Mesothelial cell of epicardium (in vitro differentiated cells): ENCODE measurements at regions not wholly inside any gene's neighbourhood (a gene's known extent, or its start where the extent isn't known, plus 50 kb on each side); places are given as distances from the start of the nearest gene placed in this dataset.

Experiments used
- DNase-seq, 2 experiments: peaks; one replicate each; pipeline ENCODE4 v3.0.0; 2021; ENCODE audit warnings: low spot score in 2 of 2; ENCODE audit not compliant: unreplicated experiment in 2 of 2
- H3K27ac Mint-ChIP-seq: 2 replicates; pipeline ENCODE4 v1.8.0; 2021; ENCODE audit warnings: mixed read lengths
- H3K27me3 Mint-ChIP-seq: 2 replicates; pipeline ENCODE4 v1.8.0; 2021; ENCODE audit warnings: low read depth, mixed read lengths
- H3K36me3 Mint-ChIP-seq: 2 replicates; pipeline ENCODE4 v1.8.0; 2021; ENCODE audit warnings: mixed read lengths
- H3K4me1 Mint-ChIP-seq: 2 replicates; pipeline ENCODE4 v1.8.0; 2021; ENCODE audit warnings: mixed read lengths
- H3K4me3 Mint-ChIP-seq: 2 replicates; pipeline ENCODE4 v1.8.0; 2021; ENCODE audit warnings: mild to moderate bottlenecking, moderate library complexity, mixed read lengths
- H3K9me3 Mint-ChIP-seq: 2 replicates; pipeline ENCODE4 v1.8.0; 2021; ENCODE audit warnings: mixed read lengths
- CTCF ChIP-seq: fragments of 200-600 bp; sonication (generic); IDR thresholded peaks from one replicate; pipeline ENCODE4 v1.5.0; 2021; ENCODE audit warnings: antibody characterized with exemption; ENCODE audit not compliant: unreplicated experiment

- DNase-seq: no peak
- H3K9me3 Mint-ChIP-seq: no peaks in the 10 kb centered on the region
- no peaks in the 10 kb centered on the region for H3K36me3 Mint-ChIP-seq
- H3K4me1 Mint-ChIP-seq: peaks cover 7% of the 10 kb centered on the region
- no peak overlapping the region for H3K4me3 Mint-ChIP-seq
- no peak overlapping the region for H3K27ac Mint-ChIP-seq
- peaks cover 1% of the 10 kb centered on the region for H3K27me3 Mint-ChIP-seq
- no peak for TF ChIP-seq CTCF
Observed at GRCh38 chr1:209010475-209011230, 572.9 kb upstream of the CAMK1G start.

- H3K4me1 Mint-ChIP-seq: peaks cover 7% of the 10 kb centered on the region
- H3K27me3 Mint-ChIP-seq: no peaks in the 10 kb centered on the region
- H3K9me3 Mint-ChIP-seq: peaks cover 14% of the 10 kb centered on the region
- H3K27ac Mint-ChIP-seq: no peak overlapping the region
- TF ChIP-seq CTCF: no peak
- no peak for DNase-seq
- no peak overlapping the region for H3K4me3 Mint-ChIP-seq
- H3K36me3 Mint-ChIP-seq: no peaks in the 10 kb centered on the region
Observed at GRCh38 chr1:209012443-209013196, 570.9 kb upstream of the CAMK1G start.

GRCh38 chr1:209015092-209015491, 568.4 kb upstream of the CAMK1G start:
- H3K4me3 Mint-ChIP-seq: no peak overlapping the region

GRCh38 chr1:209021622-209022021, 561.9 kb upstream of the CAMK1G start:
- H3K4me3 Mint-ChIP-seq: no peak overlapping the region
- peaks cover 5% of the 10 kb centered on the region for H3K4me1 Mint-ChIP-seq
- TF ChIP-seq CTCF: no peak
- H3K27ac Mint-ChIP-seq: no peak overlapping the region
- H3K36me3 Mint-ChIP-seq: peaks cover 13% of the 10 kb centered on the region
- H3K9me3 Mint-ChIP-seq: peaks cover 36% of the 10 kb centered on the region
- H3K27me3 Mint-ChIP-seq: no peaks in the 10 kb centered on the region
- DNase-seq: no peak

More at GRCh38 chr1:209015092-209015491, 568.4 kb upstream of the CAMK1G start:
- no peak for TF ChIP-seq CTCF
- DNase-seq: no peak
- Mint-ChIP-seq H3K9me3 (peaks cover 31% of the 10 kb centered on the region), H3K27me3 (no peaks in the 10 kb centered on the region), H3K4me1 (peaks cover 4% of the 10 kb centered on the region), H3K27ac (no peak overlapping the region), H3K36me3 (peaks cover 13% of the 10 kb centered on the region)

- no peak for DNase-seq
- peaks cover 22% of the 10 kb centered on the region for H3K9me3 Mint-ChIP-seq
- TF ChIP-seq CTCF: no peak
- H3K4me3 Mint-ChIP-seq: no peak overlapping the region
- H3K4me1 Mint-ChIP-seq: peaks cover 5% of the 10 kb centered on the region
- no peak overlapping the region for H3K27ac Mint-ChIP-seq
- peaks cover 9% of the 10 kb centered on the region for H3K36me3 Mint-ChIP-seq
- H3K27me3 Mint-ChIP-seq: no peaks in the 10 kb centered on the region
Observed at GRCh38 chr1:209023790-209024189, 559.7 kb upstream of the CAMK1G start.
